Right ventricle myocardium superior (tissue), 1 donor: ENCODE measurements at regions not wholly inside any gene's neighbourhood (a gene's known extent, or its start where the extent isn't known, plus 50 kb on each side); places are given as distances from the start of the nearest gene placed in this dataset.

Experiments
- ATAC-seq: fragments of 200-7000 bp; cut with Tn5 transposase; one replicate; pipeline ENCODE4 v1.9.1; 2020; ENCODE audit warnings: mild to moderate bottlenecking; ENCODE audit not compliant: poor library complexity
- DNase-seq: peaks from one replicate; pipeline ENCODE4 v3.0.0-alpha.2; 2020
- intact Hi-C: fragments of 100-400 bp; cut with DNase I; formaldehyde crosslinking; loops from one replicate; pipeline ENCODE4 v1.11.2; 2022
- donor health status: DM: no; HTN: yes; CAD: no; lungs with severe emphysema.

GRCh38 chrX:10930151-10930550 lies 181.0 kb upstream of the HCCS start:
- DNase-seq = no peak
- intact Hi-C loops = no loop called here
- ATAC-seq = no peak

GRCh38 chrX:10931976-10932375 lies 179.2 kb upstream of the HCCS start:
- ATAC-seq (no peak), DNase-seq (no peak)
- intact Hi-C loops = no loop called here

GRCh38 chrX:10932842-10933440 lies 178.2 kb upstream of the HCCS start:
- intact Hi-C loops = no loop called here
- DNase-seq = no peak
- ATAC-seq = no peak

- intact Hi-C loops = no loop called here
- DNase-seq (no peak), ATAC-seq (no peak)
These were observed 175.6 kb upstream of the HCCS start for GRCh38 chrX:10935501-10935900.

- intact Hi-C loops = no loop called here
- DNase-seq (no peak), ATAC-seq (peak; percentile 41)
These were observed 174.2 kb upstream of the HCCS start for GRCh38 chrX:10936976-10937375.

- no peak for DNase-seq
- intact Hi-C loops = no loop called here
- no peak for ATAC-seq
These were observed 172.7 kb upstream of the HCCS start for GRCh38 chrX:10938365-10938923.

DNA sequence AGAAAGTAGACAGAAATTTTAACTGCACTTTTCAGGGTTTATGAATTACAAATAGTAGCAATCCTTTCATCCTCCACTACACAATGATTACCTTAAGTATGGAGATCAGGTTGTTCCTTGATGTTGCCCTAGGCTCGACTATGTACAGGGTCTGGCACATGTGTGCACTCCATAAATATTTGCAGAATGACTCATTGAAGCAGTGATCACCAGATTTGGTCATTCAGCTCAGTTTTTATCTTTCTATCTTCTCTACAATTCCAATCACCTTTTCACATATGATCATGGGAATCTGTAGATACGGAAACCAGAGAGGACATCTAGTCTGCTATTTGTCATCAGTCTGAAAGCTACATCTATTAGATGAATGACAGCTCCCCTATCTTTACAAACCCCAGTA lies 171.7 kb upstream of the HCCS start:
- intact Hi-C loops = no loop called here
- DNase-seq (no peak), ATAC-seq (no peak)

GRCh38 chrX:10944136-10944885 lies 166.8 kb upstream of the HCCS start:
- ATAC-seq (no peak), DNase-seq (no peak)
- intact Hi-C loops = no loop called here

GRCh38 chrX:10945498-10945897 lies 165.6 kb upstream of the HCCS start:
- intact Hi-C loops = no loop called here
- no peak for DNase-seq
- peak; percentile 39 for ATAC-seq

GRCh38 chrX:10949541-10949940 lies 161.6 kb upstream of the HCCS start:
- intact Hi-C loops = no loop called here
- no peak for ATAC-seq
- no peak for DNase-seq

DNA sequence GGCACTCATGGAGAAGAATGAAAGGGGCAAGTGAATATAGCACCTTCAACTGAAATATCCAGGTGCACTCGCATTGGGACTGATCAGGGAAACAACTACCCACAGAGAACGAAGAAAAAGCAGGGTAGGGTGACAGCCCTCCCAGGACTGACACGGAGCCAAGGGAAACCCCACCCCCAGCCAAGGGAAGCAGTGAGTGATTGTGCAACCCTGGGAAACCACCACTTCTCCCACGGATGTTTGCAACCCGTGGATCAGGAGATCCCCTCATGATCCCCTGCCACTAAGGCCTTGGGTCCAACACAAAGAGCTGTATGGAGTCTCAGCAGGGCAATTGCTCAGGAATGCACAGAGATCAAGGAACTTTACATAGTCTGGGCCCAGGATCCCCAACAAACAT lies 158.5 kb upstream of the HCCS start:
- no peak for ATAC-seq
- intact Hi-C loops = no loop called here
- no peak for DNase-seq

DNA sequence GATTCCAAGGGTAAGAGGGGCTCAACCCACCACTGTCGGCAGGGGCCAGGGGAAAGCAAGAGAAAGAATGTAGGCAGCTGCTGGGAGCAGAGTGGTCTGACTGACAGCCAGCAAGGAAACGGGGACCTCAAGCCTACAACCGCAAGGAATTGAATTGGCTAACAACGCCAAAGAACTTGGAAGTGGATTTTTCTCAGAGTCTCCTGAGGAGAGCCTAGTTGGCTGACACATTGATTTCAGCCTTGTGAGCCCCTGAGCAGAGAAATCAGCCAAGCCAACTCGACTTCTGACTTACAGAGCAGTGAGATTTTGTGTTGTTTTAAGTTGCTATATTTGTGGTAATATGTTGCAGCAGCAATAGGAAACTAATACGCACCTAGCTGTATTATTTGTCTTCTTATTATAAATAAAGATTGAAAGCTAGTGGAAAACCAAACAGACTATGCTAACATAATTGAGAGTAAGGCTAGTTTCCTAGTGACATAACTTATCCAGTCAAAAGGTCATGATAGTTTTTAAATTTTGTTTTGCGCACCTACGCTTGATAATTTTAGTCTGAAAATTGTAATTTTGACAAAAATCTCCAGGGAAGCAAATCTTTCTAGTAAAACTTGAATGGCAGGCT lies 145.8 kb upstream of the HCCS start:
- no peak for ATAC-seq
- intact Hi-C loops = no loop called here
- DNase-seq = no peak

DNA sequence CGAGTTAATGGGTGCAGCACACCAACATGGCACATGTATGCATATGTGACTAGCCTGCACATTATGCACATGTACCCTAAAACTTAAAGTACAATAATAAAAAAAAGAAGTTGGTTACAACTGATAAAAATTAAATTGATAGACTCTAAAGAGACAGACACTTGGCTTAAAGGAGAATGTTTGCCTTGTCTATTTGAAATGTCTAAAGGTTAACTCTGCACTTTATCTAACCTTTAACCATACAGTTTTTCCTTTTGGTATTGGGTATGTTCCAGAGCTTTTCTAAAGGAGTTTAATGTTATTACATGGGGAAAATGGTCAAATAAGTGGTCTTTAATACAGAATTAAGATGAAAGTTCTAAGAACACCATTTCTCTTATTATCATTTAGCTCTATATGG lies 145.1 kb upstream of the HCCS start:
- intact Hi-C loops = no loop called here
- DNase-seq (no peak), ATAC-seq (no peak)

DNA sequence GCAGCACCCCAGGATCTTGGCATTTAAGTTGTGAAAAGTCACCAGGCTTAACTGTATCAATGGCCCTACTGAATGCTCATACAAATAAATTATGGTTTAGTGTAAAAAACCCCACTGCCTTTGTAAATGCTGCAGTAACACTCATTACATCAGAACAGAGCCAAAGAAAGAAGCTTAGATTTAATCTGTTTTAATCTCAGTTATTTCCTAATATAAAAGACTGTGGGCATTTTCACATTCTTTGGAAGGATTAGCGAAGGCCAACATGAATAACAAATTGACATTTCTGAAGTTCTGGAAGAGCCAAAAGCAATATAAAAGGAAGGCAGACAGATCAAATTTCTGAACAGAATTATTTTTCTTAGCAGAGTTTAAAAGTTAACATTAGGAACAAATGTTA lies 140.0 kb upstream of the HCCS start:
- intact Hi-C loops = no loop called here
- no peak for DNase-seq
- no peak for ATAC-seq

- DNase-seq (no peak), ATAC-seq (no peak)
- intact Hi-C loops = no loop called here
These were observed 139.4 kb upstream of the HCCS start for GRCh38 chrX:10971759-10972158.

GRCh38 chrX:10972706-10973105 lies 138.4 kb upstream of the HCCS start:
- ATAC-seq = no peak
- intact Hi-C loops = no loop called here

GRCh38 chrX:10974920-10975319 lies 136.2 kb upstream of the HCCS start:
- ATAC-seq (no peak), DNase-seq (no peak)
- intact Hi-C loops = no loop called here

More at GRCh38 chrX:10972706-10973105, 138.4 kb upstream of the HCCS start:
- no peak for DNase-seq

DNA sequence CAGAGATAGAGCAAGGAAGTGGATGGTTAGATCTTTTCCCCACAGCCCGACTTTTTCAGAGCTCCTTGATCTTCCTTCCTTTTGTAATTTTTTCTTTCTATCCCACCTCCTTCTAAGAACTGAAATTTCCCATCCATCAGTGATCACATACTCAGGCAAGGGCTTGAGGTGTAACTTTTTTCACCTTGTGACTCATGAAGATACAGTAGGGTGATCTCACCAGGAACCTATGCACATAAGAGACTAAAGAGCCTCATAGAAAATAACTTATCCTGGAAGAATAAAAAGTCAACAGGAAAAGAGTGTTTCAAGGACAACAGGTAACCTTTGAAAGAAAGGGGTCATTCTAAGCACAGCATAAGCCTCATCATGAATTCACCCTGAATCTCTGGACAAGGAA lies 131.2 kb upstream of the HCCS start:
- DNase-seq (no peak), ATAC-seq (no peak)
- intact Hi-C loops = no loop called here

GRCh38 chrX:10981506-10981905 lies 129.6 kb upstream of the HCCS start:
- ATAC-seq = no peak
- intact Hi-C loops = no loop called here
- DNase-seq = no peak

DNA sequence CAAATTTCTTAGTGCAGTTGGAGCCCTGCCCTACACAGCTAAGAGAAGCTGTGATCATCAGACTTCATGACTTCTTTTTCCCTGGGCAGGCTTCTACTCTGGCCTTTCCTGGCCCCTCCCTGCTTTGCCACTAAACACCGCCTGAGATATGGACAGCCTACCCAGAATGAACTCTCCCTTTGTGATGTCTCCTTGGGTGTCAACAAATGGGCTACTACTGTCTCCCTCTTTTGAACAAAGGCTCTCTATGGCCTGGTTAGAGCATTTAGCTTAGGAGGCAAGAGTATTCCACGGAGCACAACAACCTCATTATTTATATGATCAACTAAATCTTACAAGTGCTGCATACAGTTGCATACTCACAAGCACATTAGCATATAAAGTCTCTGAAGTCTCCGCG lies 127.6 kb upstream of the HCCS start:
- ATAC-seq (no peak), DNase-seq (no peak)
- intact Hi-C loops = no loop called here
